Stimulated activated effector memory CD8-positive, alpha-beta T cell treated with anti-CD3 and anti-CD28 coated beads, Interleukin-12 subunit alpha, Interleukin-12 subunit beta, amount 100 ng/mL, for 72 hours (primary cell): ENCODE measurements at regions not wholly inside any gene's neighbourhood (a gene's known extent, or its start where the extent isn't known, plus 50 kb on each side); places are given as distances from the start of the nearest gene placed in this dataset.

Experiments used
- ATAC-seq: fragments of 150-1000 bp; cut with Tn5 transposase; 2 replicates; pipeline ENCODE4 v1.10.0; 2021
- DNase-seq, 2 donors: peaks; one replicate each; pipeline ENCODE4 v3.0.0; 2021 to 2022; ENCODE audit warnings: low spot score in 2 of 2
- H3K27ac Mint-ChIP-seq: one replicate; pipeline ENCODE4 v1.8.0; 2022; ENCODE audit warnings: mild to moderate bottlenecking, mixed read lengths
- H3K36me3 Mint-ChIP-seq: one replicate; pipeline ENCODE4 v1.8.0; 2022; ENCODE audit warnings: mild to moderate bottlenecking, mixed read lengths
- H3K4me1 Mint-ChIP-seq: one replicate; pipeline ENCODE4 v1.8.0; 2022; ENCODE audit warnings: mixed read lengths
- H3K4me3 Mint-ChIP-seq: one replicate; pipeline ENCODE4 v1.8.0; 2022; ENCODE audit warnings: mild to moderate bottlenecking, mixed read lengths
- H3K9me3 Mint-ChIP-seq: one replicate; pipeline ENCODE4 v1.8.0; 2022; ENCODE audit warnings: mixed read lengths

DNA sequence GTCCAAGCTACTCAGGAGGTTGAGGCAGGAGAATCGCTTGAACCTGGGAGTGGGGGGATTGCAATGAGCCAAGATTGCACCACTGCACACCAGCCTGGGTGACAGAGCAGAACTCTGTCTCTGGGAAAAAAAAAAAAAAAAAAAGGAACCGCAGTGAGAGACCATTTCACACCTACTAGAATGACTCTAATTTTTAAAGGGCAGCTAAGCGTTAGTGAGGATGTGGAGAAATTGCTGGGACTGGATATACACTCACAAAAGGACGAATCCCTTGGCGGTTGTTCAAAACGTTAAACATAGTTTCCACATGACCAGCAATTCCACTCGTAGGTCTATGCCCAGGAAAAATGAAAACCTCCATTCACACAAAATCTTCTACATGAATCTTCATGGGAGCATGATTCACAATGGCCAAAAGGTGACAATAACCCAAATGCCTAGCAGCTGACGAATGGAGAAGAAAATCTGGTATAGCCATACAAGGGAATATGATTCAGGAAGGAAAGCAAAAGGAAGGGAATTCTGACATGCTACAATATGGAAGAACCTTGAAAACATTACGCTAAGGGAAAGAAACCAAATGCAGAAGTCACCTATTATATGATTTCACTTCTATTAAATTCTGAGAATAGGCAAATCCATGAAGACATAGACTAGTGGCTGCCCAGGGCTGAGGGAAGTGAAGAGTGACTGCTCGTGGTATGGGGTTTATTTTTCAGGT, 127.0 kb downstream of the CHSY1 start:
- Mint-ChIP-seq H3K9me3 (no peaks in the 10 kb centered on the region), H3K36me3 (peaks cover 12% of the 10 kb centered on the region), H3K27ac (peak overlapping the region; percentile 11), H3K4me3 (peak overlapping the region; percentile 29), H3K4me1 (peaks cover 71% of the 10 kb centered on the region)
- ATAC-seq (peak; percentile 39), DNase-seq (no peak)

DNA sequence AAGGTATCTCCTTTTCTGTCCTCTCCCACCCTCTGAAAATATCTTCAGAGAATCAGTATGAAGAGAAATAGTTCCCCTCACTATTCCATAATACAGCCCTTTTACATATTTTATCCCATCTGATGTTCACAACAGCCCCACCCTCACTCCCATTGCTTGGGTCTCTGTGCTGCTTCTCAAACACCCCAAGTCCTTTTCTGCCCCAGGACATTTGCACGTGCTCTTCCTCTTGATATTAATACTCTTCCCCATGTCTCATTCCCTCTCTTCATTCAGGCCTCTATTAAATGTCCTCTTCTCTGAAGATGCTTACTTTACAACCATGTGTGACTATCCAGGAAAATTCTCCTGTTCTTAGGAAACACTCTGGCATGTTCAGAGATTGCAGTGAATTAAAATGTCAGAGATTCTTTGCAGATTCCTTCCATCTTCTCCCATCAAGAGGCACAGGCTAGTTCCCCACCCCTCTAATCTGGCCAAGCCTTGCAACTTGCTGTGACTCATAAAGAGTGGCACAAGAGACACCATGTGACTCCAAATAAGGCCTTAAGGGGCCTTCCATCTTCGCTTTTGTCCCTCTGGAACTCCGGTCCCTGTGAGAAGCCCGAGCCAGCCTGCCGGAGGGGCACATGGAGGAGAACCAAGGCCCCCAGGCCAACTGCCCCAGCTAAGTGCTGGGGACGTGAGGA, 128.5 kb downstream of the CHSY1 start:
- ATAC-seq (no peak), DNase-seq (no peak)
- Mint-ChIP-seq H3K4me3 (no peak overlapping the region), H3K4me1 (peaks cover 65% of the 10 kb centered on the region), H3K9me3 (no peaks in the 10 kb centered on the region), H3K36me3 (peaks cover 12% of the 10 kb centered on the region), H3K27ac (peak overlapping the region; percentile 11)

DNA sequence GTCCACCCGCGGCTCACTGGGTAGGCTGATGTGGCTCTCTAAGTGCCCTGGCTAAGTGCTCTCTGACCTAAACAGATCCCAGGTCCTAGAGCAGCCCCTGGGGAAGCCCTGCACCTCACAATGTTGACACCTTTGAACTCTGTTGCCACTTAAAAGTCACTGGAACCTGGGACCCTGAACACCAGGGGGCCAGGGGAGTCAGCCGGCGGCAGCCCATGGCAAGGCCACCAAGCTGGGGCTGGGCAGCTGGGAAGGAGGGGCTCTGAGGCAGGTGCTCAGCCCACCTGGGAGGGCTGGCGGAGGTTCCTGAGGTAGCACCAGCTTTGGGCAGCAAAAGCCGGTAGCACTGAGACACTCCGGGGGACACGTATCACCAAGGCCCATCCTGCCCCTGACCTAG, 129.0 kb downstream of the CHSY1 start:
- ATAC-seq (no peak), DNase-seq (no peak)
- Mint-ChIP-seq H3K36me3 (peaks cover 12% of the 10 kb centered on the region), H3K9me3 (no peaks in the 10 kb centered on the region), H3K4me3 (peak overlapping the region; percentile 55), H3K4me1 (peaks cover 59% of the 10 kb centered on the region), H3K27ac (peak overlapping the region; percentile 69)

DNA sequence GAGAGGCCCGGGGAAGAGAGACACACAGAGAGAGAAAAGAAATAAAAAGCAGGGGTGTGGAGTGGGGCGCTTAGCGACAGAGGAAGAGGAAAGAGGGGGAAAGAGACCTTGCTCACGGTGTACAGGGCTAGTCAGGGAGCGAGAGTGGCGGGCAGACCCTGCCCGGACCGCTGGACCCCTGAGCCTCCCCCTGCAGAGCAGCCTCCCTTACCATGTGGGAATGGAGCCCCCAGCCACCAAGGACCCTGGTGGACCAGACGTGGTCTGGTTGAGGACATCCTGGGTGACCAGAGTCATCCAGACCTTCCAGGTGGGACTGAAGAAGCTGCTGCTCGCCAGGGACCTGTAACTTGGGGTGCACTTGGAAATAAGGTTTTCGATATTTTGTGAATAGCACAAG, 129.6 kb downstream of the CHSY1 start:
- no peaks in the 10 kb centered on the region for H3K9me3 Mint-ChIP-seq
- peak overlapping the region; percentile 55 for H3K4me3 Mint-ChIP-seq
- ATAC-seq (no peak), DNase-seq (no peak)
- H3K27ac Mint-ChIP-seq, result peak overlapping the region; percentile 69
- peaks cover 7% of the 10 kb centered on the region for H3K36me3 Mint-ChIP-seq
- peaks cover 54% of the 10 kb centered on the region for H3K4me1 Mint-ChIP-seq

DNA sequence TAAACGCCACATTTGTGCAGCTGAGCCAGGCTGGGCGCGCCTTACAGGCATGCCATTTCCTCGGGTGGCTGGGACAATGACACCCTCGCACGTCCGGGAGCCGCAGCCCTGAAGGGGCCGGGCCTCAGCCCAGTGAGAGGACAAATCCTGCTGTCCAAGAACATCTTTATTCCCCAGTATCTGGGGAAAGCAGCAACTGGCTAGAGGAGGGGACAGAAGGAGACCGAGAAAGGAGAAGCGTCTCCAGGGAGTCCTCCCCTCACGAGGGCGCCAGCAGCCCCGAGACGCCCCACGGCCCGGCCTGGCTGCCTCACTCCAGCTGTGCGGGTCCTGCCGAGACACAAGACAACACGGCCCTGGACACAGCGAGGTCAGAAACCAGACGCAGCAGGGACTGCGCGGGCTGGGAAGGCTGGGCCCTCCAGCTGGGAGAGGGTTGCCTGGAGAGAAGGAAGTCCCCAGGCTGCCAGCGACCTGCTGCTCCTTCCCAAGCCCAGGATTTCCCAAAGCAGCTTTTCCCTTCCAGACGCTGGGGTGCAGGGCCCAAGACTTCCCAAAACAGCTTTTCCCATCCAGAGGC, 130.2 kb downstream of the CHSY1 start:
- Mint-ChIP-seq H3K36me3 (peaks cover 5% of the 10 kb centered on the region), H3K4me3 (peak overlapping the region; percentile 55), H3K4me1 (peaks cover 50% of the 10 kb centered on the region), H3K9me3 (no peaks in the 10 kb centered on the region), H3K27ac (peak overlapping the region; percentile 69)
- ATAC-seq, result peak; percentile 54
- DNase-seq, result no peak

DNA sequence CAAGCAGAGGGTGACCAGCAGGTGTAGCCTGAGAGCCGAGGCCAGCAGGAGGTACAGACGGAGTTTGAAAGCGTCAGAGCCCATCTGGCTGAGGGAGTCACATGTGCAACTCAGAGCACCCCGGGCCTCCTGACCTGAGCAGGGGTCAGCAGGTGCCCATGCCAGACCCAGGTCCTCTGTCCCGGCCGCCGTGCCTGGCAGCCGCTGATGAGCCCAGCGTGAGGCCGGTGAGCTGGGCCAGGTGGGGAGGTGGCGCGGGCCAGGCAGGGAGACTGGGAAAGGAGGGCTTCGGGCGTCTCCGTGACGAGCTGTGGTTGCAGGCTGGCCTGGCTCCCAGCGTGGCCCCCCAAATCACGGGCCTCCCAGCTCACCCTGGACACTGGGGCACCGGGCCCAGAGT, 130.9 kb downstream of the CHSY1 start:
- DNase-seq (no peak), ATAC-seq (no peak)
- peaks cover 50% of the 10 kb centered on the region for H3K4me1 Mint-ChIP-seq
- no peak overlapping the region for H3K27ac Mint-ChIP-seq
- H3K4me3 Mint-ChIP-seq, result peak overlapping the region; percentile 55
- peaks cover 5% of the 10 kb centered on the region for H3K36me3 Mint-ChIP-seq
- H3K9me3 Mint-ChIP-seq, result no peaks in the 10 kb centered on the region

DNA sequence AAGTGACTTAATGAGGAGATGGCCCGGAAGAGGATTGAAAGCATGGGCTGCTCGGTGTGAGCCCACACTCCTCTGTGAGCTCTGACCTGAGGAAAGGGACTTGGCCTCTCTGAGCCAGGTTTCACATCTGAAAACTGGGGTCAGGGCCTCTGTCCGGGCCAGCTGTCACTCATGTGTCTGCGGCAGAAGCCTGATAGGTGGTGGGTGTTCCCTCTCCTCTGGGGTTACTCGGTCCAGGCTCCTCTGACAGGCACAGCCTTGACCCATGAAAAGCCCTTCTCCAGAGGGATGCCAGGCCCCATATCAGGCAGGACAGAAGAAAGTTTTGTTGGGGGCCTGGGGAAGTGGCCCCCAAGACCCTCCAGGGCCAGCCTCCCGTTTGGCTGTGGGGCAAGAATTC, 131.4 kb downstream of the CHSY1 start:
- no peaks in the 10 kb centered on the region for H3K9me3 Mint-ChIP-seq
- H3K36me3 Mint-ChIP-seq, result peaks cover 5% of the 10 kb centered on the region
- no peak overlapping the region for H3K4me3 Mint-ChIP-seq
- no peak overlapping the region for H3K27ac Mint-ChIP-seq
- peaks cover 48% of the 10 kb centered on the region for H3K4me1 Mint-ChIP-seq
- no peak for ATAC-seq
- DNase-seq, result no peak
